A549 (cell line): ENCODE measurements at regions not wholly inside any gene's neighbourhood (a gene's known extent, or its start where the extent isn't known, plus 50 kb on each side); places are given as distances from the start of the nearest gene placed in this dataset.

ENCODE experiments used
- ATAC-seq, 2 experiments: fragments of 200-7000 bp in 1 of 2; fragments of >200 bp in 1 of 2; cut with Nextera tagmentation in 1 of 2; cut with Tn5 transposase in 1 of 2; 3 replicates each; pipeline versions ENCODE4 v1.8.0 to v1.9.1; 2018 to 2020; ENCODE audit warnings: mild to moderate bottlenecking in 1 of 2, moderate library complexity in 1 of 2
- CTCF ChIA-PET: fragments of 300-600 bp; sonication (Branson Sonifier 250); formaldehyde crosslinking; extraction: SDS; loops from one replicate; lab custom pipeline; 2021; ENCODE audit warnings: antibody characterized with exemption, inconsistent platforms; lab: Yijun Ruan, JAX
- POLR2A ChIA-PET: fragments of 350-600 bp; formaldehyde crosslinking; extraction: SDS; loops from one replicate; lab custom pipeline; 2021; ENCODE audit warnings: antibody characterized with exemption, inconsistent platforms; lab: Yijun Ruan, JAX
- DNase-seq, 2 experiments: peaks; one replicate each; pipeline versions ENCODE4 v3.0.0 to v3.0.0-alpha.2; 2011 to 2016; ENCODE audit warnings: low read depth in 1 of 2, low spot score in 1 of 2
- FAIRE-seq: peaks from 2 replicates; lab custom pipeline; 2011; peaks lifted over from hg19 to GRCh38; lab: Jason Lieb, UNC
- H3K27ac ChIP-seq, 2 experiments: fragments of >200 bp; sonication (Bioruptor Twin); formaldehyde crosslinking; 3 replicates each; pipeline ENCODE4 v1.5.1; 2016 to 2017
- H3K4me1 ChIP-seq: fragments of >200 bp; sonication (Bioruptor Twin); formaldehyde crosslinking; 3 replicates; pipeline ENCODE4 v1.6.1; 2016
- H3K4me2 ChIP-seq: fragments of >200 bp; sonication (Bioruptor Twin); formaldehyde crosslinking; 3 replicates; pipeline ENCODE4 v1.6.1; 2016
- H3K4me3 ChIP-seq: fragments of >200 bp; sonication (Bioruptor Twin); formaldehyde crosslinking; 3 replicates; pipeline ENCODE4 v1.5.1; 2016
- H3K9me3 ChIP-seq: fragments of >200 bp; sonication (Bioruptor Twin); formaldehyde crosslinking; 3 replicates; pipeline ENCODE4 v1.6.1; 2016
- CBX2 ChIP-seq: fragments of 200-600 bp; sonication (generic); IDR thresholded peaks from 2 replicates; pipeline ENCODE4 v1.6.1; 2016; ENCODE audit warnings: low read depth, mild to moderate bottlenecking, borderline replicate concordance
- CBX8 ChIP-seq: fragments of 200-600 bp; sonication (generic); IDR thresholded peaks from 2 replicates; pipeline ENCODE4 v1.6.1; 2016
- CHD4 ChIP-seq: fragments of 200-600 bp; sonication (generic); IDR thresholded peaks from 2 replicates; pipeline ENCODE4 v1.6.1; 2016; ENCODE audit warnings: antibody characterized with exemption, mild to moderate bottlenecking, borderline replicate concordance
- EHF ChIP-seq: fragments of 250-450 bp; sonication (Bioruptor Pico); IDR thresholded peaks from 2 replicates; pipeline ENCODE4 v1.5.0; 2020; ENCODE audit warnings: mild to moderate bottlenecking
- EHMT2 ChIP-seq: fragments of 200-600 bp; sonication (generic); IDR thresholded peaks from 2 replicates; pipeline ENCODE4 v1.6.1; 2016; ENCODE audit warnings: antibody characterized with exemption, low read depth, mild to moderate bottlenecking, moderate library complexity
- FOSL2 ChIP-seq, 2 experiments: fragments of 450-650 bp in 1 of 2; fragments of >200 bp in 1 of 2; sonication (Bioruptor Twin) in 1 of 2; formaldehyde crosslinking; IDR thresholded peaks; 2 replicates each; pipeline versions ENCODE4 v1.5.0 to v1.6.1; 2016 to 2020; ENCODE audit warnings: mild to moderate bottlenecking in 1 of 2, moderate library complexity in 1 of 2
- FOXS1 ChIP-seq: fragments of 250-450 bp; sonication (Bioruptor Pico); IDR thresholded peaks from 2 replicates; pipeline ENCODE4 v1.5.0; 2020; ENCODE audit warnings: mild to moderate bottlenecking, moderate library complexity
- HDAC2 ChIP-seq: fragments of 200-600 bp; sonication (generic); IDR thresholded peaks from 2 replicates; pipeline ENCODE4 v1.6.1; 2016
- HOXB5 ChIP-seq: fragments of 250-450 bp; sonication (Bioruptor Pico); IDR thresholded peaks from 2 replicates; pipeline ENCODE4 v1.5.0; 2020; ENCODE audit warnings: mild to moderate bottlenecking, moderate library complexity
- JUN ChIP-seq, 2 experiments: fragments of >200 bp; sonication (Bioruptor Twin); formaldehyde crosslinking; IDR thresholded peaks; 2 replicates in 1 of 2; 3 replicates in 1 of 2; pipeline ENCODE4 v1.6.1; 2016 to 2017
- KDM1A ChIP-seq: fragments of 200-600 bp; sonication (generic); IDR thresholded peaks from 2 replicates; pipeline ENCODE4 v1.6.1; 2016; ENCODE audit warnings: low read depth, mild to moderate bottlenecking
- KDM5A ChIP-seq: fragments of 200-600 bp; sonication (generic); IDR thresholded peaks from 2 replicates; pipeline ENCODE4 v1.6.1; 2016; ENCODE audit warnings: antibody characterized with exemption, mild to moderate bottlenecking
- MAZ ChIP-seq: fragments of 150-350 bp; IDR thresholded peaks from 2 replicates; pipeline ENCODE4 v1.6.1; 2014; ENCODE audit warnings: antibody characterized with exemption, low read depth, low read length, borderline replicate concordance
- NPAS2 ChIP-seq: fragments of 250-450 bp; sonication (Bioruptor Pico); IDR thresholded peaks from 2 replicates; pipeline ENCODE4 v1.8.0; 2022; ENCODE audit warnings: mild to moderate bottlenecking, moderate library complexity, borderline replicate concordance
- RAD21 ChIP-seq, 2 experiments: fragments of >200 bp in 1 of 2; sonication (Bioruptor Twin) in 1 of 2; formaldehyde crosslinking in 1 of 2; IDR thresholded peaks in 1 of 2; conservative IDR thresholded peaks in 1 of 2; 2 replicates in 1 of 2; 3 replicates in 1 of 2; pipeline ENCODE4 v1.6.1; 2012 to 2018; ENCODE audit warnings: inconsistent platforms in 1 of 2
- RARB ChIP-seq: fragments of 250-450 bp; sonication (Bioruptor Pico); IDR thresholded peaks from 2 replicates; pipeline ENCODE4 v1.8.0; 2021; ENCODE audit warnings: mild to moderate bottlenecking, moderate library complexity
- SREBF2 ChIP-seq: fragments of 450-650 bp; IDR thresholded peaks from 2 replicates; pipeline ENCODE4 v1.6.1; 2014; ENCODE audit warnings: mild to moderate bottlenecking, moderate library complexity
- TFCP2L1 ChIP-seq: fragments of 250-450 bp; sonication (Bioruptor Pico); IDR thresholded peaks from 2 replicates; pipeline ENCODE4 v1.5.0; 2021; ENCODE audit warnings: mild to moderate bottlenecking
- TP53 ChIP-seq: fragments of 250-450 bp; sonication (Bioruptor Pico); IDR thresholded peaks from 2 replicates; pipeline ENCODE4 v1.5.0; 2021; ENCODE audit warnings: mild to moderate bottlenecking, moderate library complexity
- ZNF302 ChIP-seq: fragments of 250-450 bp; sonication (Bioruptor Pico); IDR thresholded peaks from 2 replicates; pipeline ENCODE4 v1.9.0; 2021; ENCODE audit warnings: inconsistent platforms, mild to moderate bottlenecking, moderate library complexity
- ZSCAN20 ChIP-seq: fragments of 250-450 bp; sonication (Bioruptor Pico); IDR thresholded peaks from 2 replicates; pipeline ENCODE4 v1.8.0; 2022; ENCODE audit warnings: mild to moderate bottlenecking, moderate library complexity
- WGBS: methylation state at CpG from one replicate; pipeline ENCODE4 v1.1.6; 2017; ENCODE audit errors: missing lambda C conversion rate; 5-methylcytosine and 5-hydroxymethylcytosine counted together
- TF ChIP-seq, protein P1 (sequence below): IDR thresholded peaks from 2 replicates; pipeline ENCODE4 v1.6.1; 2012
- TF ChIP-seq, protein P2 (sequence below): IDR thresholded peaks from 2 replicates; pipeline ENCODE4 v1.6.1; 2012

DNA sequence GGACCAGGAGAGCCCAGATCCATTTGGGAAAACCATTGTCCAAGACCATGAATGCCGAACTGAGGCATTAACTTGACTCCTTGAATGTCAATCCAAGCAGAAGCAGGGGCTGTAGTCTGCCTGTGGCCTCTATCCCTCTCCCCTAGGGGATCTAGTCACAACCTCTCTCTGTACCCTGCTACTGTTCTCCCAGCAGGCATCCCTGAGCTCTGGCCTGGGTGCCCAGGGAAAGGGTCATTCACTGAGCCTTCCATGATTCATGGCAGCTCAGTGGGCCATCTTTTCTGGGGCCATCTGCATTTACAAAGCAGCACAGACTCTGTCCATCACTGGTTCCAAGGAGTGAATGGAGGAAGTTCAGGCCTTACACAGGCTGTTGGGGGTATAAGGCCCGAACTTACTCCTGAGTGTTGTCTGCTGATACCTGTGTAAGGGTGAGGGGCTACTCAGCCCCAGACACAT is 151.8 kb downstream of the ZFP36L2 start:
- Histone ChIP-seq H3K4me2 (peak overlapping the region; percentile 36), H3K4me1 (peaks cover 47% of the 10 kb centered on the region), H3K27ac (peak overlapping the region; percentile 85 to 86), H3K9me3 (no peaks in the 10 kb centered on the region), H3K4me3 (no peak overlapping the region)
- TF ChIP-seq HOXB5 (0 out of 2 replicates have a peak, but pooled peaks have one; percentile 39), EHMT2 (no peak)
- ATAC-seq (peak in 1 of 2 experiments; percentile 3; a peak in 3 of 6 replicates), DNase-seq (no peak), FAIRE-seq (no peak)
- 43% methylated on average over 2 of the region's 2 CpGs for WGBS
- CTCF ChIA-PET: interaction anchor here (0.6 to 2.5 kb wide), 6 partner anchors 20 to 150 kb away, joined by 3 to 9 read pairs (median 3); no protein-coding TSS in a partner anchor
- POLR2A ChIA-PET: no interaction called here

DNA sequence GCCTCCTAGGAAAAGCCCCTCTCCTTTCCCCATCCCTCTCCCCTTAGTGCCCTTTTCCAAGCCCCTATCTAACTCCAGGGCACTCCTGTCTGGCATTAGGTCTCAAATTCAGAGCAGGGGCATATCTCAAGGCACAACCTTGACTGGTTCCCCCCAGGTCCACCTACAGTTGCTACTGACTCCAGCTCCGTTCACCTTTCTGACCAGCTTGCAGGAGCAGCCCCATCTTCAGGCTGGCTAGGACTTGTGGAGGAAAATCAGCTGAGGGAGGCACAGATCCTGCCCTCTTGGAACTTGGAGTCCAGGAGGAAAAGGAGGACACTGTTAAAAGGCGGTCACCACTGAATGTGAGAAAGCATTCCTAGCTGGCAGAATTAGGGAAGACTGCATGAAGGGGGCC is 152.4 kb downstream of the ZFP36L2 start:
- H3K27ac ChIP-seq: peak overlapping the region; percentile 85 to 86
- DNase-seq (no peak), FAIRE-seq (no peak), ATAC-seq (no peak)
- H3K4me2 ChIP-seq: peak overlapping the region; percentile 36
- CTCF ChIA-PET: interaction anchor here (0.7 to 2.5 kb wide), 4 partner anchors 20 to 150 kb away, joined by 3 to 9 read pairs (median 4); no protein-coding TSS in a partner anchor
- no peaks in the 10 kb centered on the region for H3K9me3 ChIP-seq
- TF ChIP-seq TFCP2L1 (CRISPR knock-in tag) (no peak), KDM5A (no peak), KDM1A (no peak), RAD21 (conservative IDR thresholded peaks at IDR 0.05 in 1 of 2, IDR thresholded peaks at IDR 0.05 in 1 of 2) (no peak), FOXS1 (no peak), CHD4 (no peak), SREBF2 (no peak), ZNF302 (CRISPR knock-in tag) (no peak), CBX2 (no peak), MAZ (no peak), FOSL2 (IDR thresholded peaks at IDR 0.05) (no peak), FOSL2 (CRISPR knock-in tag; IDR thresholded peaks at IDR 0.05) (no peak), NPAS2 (CRISPR knock-in tag) (no peak), CBX8 (no peak), ZSCAN20 (CRISPR knock-in tag) (no peak), TP53 (no peak), JUN (IDR thresholded peaks at IDR 0.05) (no peak), EHMT2 (no peak)
- TF ChIP-seq, all 56 proteins: peak for 0
- Histone ChIP-seq H3K4me3 (no peak overlapping the region), H3K4me1 (peaks cover 50% of the 10 kb centered on the region)
- POLR2A ChIA-PET: interaction anchor here (1.1 kb wide), 1 partner anchor 153 kb away, joined by 4 read pairs; the partner anchor contains the start of gene ZFP36L2
- 90% methylated on average over 2 of the region's 2 CpGs for WGBS

DNA sequence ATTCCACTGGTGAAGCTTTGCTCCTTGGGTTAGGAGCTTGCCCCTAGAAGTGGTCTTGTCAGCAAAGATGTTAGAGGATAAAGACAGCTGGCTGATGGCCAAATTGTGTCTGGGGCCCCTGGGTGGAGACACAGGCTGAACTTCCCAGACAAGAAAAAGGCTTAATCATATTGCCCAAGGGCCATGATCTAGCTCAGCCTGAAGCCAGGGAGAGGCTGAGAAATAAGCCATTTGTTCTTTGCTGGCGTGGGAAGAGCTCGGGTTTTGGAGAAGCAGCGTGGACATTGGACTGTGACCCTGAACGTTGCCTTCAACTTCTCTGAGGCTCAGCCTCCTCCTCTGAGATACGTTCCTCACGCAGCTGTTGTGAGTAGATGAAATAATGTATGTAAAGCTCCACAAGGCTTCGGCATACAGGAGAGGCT is 153.0 kb downstream of the ZFP36L2 start:
- H3K27ac ChIP-seq: peak overlapping the region; percentile 85 to 86
- peak overlapping the region; percentile 36 for H3K4me2 ChIP-seq
- FAIRE-seq (no peak), ATAC-seq (no peak; a peak in 1 of 6 replicates), DNase-seq (peak in 1 of 2 experiments; percentile 64)
- CTCF ChIA-PET: interaction anchor here (1.1 to 2.5 kb wide), 3 partner anchors 29 to 410 kb away, joined by 3 to 9 read pairs (median 4); no protein-coding TSS in a partner anchor
- H3K4me3 ChIP-seq: no peak overlapping the region
- POLR2A ChIA-PET: interaction anchor here (1.1 kb wide), 1 partner anchor 153 kb away, joined by 4 read pairs; the partner anchor contains the start of gene ZFP36L2
- peaks cover 56% of the 10 kb centered on the region for H3K4me1 ChIP-seq
- 66% methylated on average over 7 of the region's 7 CpGs for WGBS
- H3K9me3 ChIP-seq: no peaks in the 10 kb centered on the region
- TF ChIP-seq MAZ (no peak), HDAC2 (no peak), RARB (no peak), EHF (CRISPR knock-in tag) (no peak)
- TF ChIP-seq, protein P1, sequence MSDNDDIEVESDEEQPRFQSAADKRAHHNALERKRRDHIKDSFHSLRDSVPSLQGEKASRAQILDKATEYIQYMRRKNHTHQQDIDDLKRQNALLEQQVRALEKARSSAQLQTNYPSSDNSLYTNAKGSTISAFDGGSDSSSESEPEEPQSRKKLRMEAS: no peak
- TF ChIP-seq, protein P2, sequence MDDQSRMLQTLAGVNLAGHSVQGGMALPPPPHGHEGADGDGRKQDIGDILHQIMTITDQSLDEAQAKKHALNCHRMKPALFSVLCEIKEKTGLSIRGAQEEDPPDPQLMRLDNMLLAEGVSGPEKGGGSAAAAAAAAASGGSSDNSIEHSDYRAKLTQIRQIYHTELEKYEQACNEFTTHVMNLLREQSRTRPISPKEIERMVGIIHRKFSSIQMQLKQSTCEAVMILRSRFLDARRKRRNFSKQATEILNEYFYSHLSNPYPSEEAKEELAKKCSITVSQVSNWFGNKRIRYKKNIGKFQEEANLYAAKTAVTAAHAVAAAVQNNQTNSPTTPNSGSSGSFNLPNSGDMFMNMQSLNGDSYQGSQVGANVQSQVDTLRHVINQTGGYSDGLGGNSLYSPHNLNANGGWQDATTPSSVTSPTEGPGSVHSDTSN: no peak
